ENCODE measurements at regions not wholly inside any gene's neighbourhood (a gene's known extent, or its start where the extent isn't known, plus 50 kb on each side); places are given as distances from the start of the nearest gene placed in this dataset.

- TF ChIP-seq POLR2AphosphoS5 (IDR thresholded peaks at IDR 0.05) (no peak), POLR2A (IDR thresholded peaks at IDR 0.05) (no peak), EP300 (IDR thresholded peaks at IDR 0.05) (no peak)
- TF ChIP-seq, protein P1, sequence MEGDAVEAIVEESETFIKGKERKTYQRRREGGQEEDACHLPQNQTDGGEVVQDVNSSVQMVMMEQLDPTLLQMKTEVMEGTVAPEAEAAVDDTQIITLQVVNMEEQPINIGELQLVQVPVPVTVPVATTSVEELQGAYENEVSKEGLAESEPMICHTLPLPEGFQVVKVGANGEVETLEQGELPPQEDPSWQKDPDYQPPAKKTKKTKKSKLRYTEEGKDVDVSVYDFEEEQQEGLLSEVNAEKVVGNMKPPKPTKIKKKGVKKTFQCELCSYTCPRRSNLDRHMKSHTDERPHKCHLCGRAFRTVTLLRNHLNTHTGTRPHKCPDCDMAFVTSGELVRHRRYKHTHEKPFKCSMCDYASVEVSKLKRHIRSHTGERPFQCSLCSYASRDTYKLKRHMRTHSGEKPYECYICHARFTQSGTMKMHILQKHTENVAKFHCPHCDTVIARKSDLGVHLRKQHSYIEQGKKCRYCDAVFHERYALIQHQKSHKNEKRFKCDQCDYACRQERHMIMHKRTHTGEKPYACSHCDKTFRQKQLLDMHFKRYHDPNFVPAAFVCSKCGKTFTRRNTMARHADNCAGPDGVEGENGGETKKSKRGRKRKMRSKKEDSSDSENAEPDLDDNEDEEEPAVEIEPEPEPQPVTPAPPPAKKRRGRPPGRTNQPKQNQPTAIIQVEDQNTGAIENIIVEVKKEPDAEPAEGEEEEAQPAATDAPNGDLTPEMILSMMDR (IDR thresholded peaks at IDR 0.05), result no peak
These were observed 308.4 kb upstream of the DEFB112 start for GRCh38 chr6:50358113-50358512.

Data from sigmoid colon (tissue), 4 donors.